ENCODE measurements at regions not wholly inside any gene's neighbourhood (a gene's known extent, or its start where the extent isn't known, plus 50 kb on each side); places are given as distances from the start of the nearest gene placed in this dataset.

GRCh38 chr22:22109693-22110466, 127.3 kb upstream of the TOP3B start:
- no peak for TF ChIP-seq CTCF (IDR thresholded peaks at IDR 0.05)
- no peak for TF ChIP-seq POLR2A (IDR thresholded peaks at IDR 0.05)
